ENCODE measurements at regions not wholly inside any gene's neighbourhood (a gene's known extent, or its start where the extent isn't known, plus 50 kb on each side); places are given as distances from the start of the nearest gene placed in this dataset.

GRCh38 chr10:36036137-36036536, 394.0 kb upstream of the FZD8 start:
- Histone ChIP-seq H3K4me1 (replicated peaks in 1 of 4; ENCODE audit: control insufficient read depth in 3 of 4, insufficient read depth in 4 of 4, low read length in 3 of 4) (peaks cover 0 to 5% (median 0%) of the 10 kb centered on the region in 4 experiments; a peak in 1 of 7 replicates), H2AFZ (ENCODE audit: low read length) (no peak overlapping the region), H3K4me3 (ENCODE audit: extremely low read depth in 1 of 4, insufficient read depth in 2 of 4, low read depth in 3 of 4, low read length in 4 of 4) (no peak overlapping the region), H4K20me1 (replicated peaks in 1 of 2; ENCODE audit: control insufficient read depth in 1 of 2, insufficient read depth in 2 of 2, low read length in 2 of 2) (no peaks in the 10 kb centered on the region), H2BK12ac (ENCODE audit: low read depth, low read length) (no peak overlapping the region), H3K9me3 (ENCODE audit: insufficient read depth in 2 of 2, low read depth in 1 of 2, low read length in 1 of 2) (no peaks in the 10 kb centered on the region), H2BK20ac (ENCODE audit: low read length) (no peak overlapping the region), H3K56ac (replicated peaks; ENCODE audit: insufficient read length, low read depth, low read length) (no peak overlapping the region), H2BK120ac (replicated peaks; ENCODE audit: low read depth, low read length) (no peak overlapping the region), H2BK15ac (ENCODE audit: low read length) (no peak overlapping the region), H3K9ac (replicated peaks in 1 of 4; ENCODE audit: extremely low read depth in 1 of 4, low read depth in 3 of 4, low read length in 3 of 4) (no peak overlapping the region), H3K14ac (ENCODE audit: insufficient read length) (no peak overlapping the region), H2BK5ac (ENCODE audit: low read depth, low read length) (no peak overlapping the region), H4K91ac (replicated peaks; ENCODE audit: insufficient read length, low read length) (no peak overlapping the region), H3K4me2 (ENCODE audit: insufficient read depth in 1 of 2, low read depth in 2 of 2, low read length in 2 of 2) (no peak overlapping the region), H3K79me1 (ENCODE audit: low read depth, low read length) (no peaks in the 10 kb centered on the region), H3K23me2 (ENCODE audit: low read depth, low read length) (no peaks in the 10 kb centered on the region), H3K79me2 (ENCODE audit: control insufficient read depth in 1 of 2, insufficient read depth in 2 of 2, low read length in 2 of 2) (no peaks in the 10 kb centered on the region), H3K27me3 (replicated peaks in 1 of 4; ENCODE audit: control insufficient read depth in 3 of 4, extremely low read depth in 1 of 4, insufficient read depth in 3 of 4, low read length in 3 of 4) (peaks cover 0 to 1% (median 0%) of the 10 kb centered on the region in 4 experiments; a peak in 2 of 7 replicates), H4K8ac (ENCODE audit: extremely low read depth, insufficient read depth, low read length) (no peak overlapping the region), H4K5ac (ENCODE audit: insufficient read length, low read depth, low read length) (no peak overlapping the region), H3K23ac (ENCODE audit: insufficient read length) (no peak overlapping the region), H3K36me3 (ENCODE audit: control insufficient read depth in 2 of 4, insufficient read depth in 4 of 4, low read length in 3 of 4) (no peaks in the 10 kb centered on the region), H3K27ac (ENCODE audit: low read depth, low read length) (no peak overlapping the region), H2AK5ac (ENCODE audit: low read depth, low read length) (no peak overlapping the region), H3K18ac (ENCODE audit: extremely low read depth, low read length) (no peak overlapping the region), H3K4ac (replicated peaks; ENCODE audit: insufficient read length, low read depth, low read length) (no peak overlapping the region)
- ChIA-PET POLR2A (ENCODE audit: partially characterized antibody) (no interaction called here), CTCF (ENCODE audit: partially characterized antibody) (interaction anchor here (0.6 to 1.6 kb wide), 2 partner anchors 737 to 743 kb away, joined by 3 read pairs; no protein-coding TSS in a partner anchor)
- DNase-seq (ENCODE audit: low read depth in 1 of 2, low spot score in 2 of 2), result no peak
- 91% methylated on average over 5 of the region's 5 CpGs; no CpG with 5 or more reads in 1 of the 2 experiments for WGBS, 2 experiments (ENCODE audit: extremely low coverage in 1 of 2, insufficient coverage in 1 of 2, insufficient read length in 1 of 2, insufficient replicate concordance in 2 of 2, low coverage in 1 of 2, low lambda C conversion rate in 2 of 2, missing lambda C conversion rate in 1 of 2)
- FAIRE-seq, result no peak
- TF ChIP-seq SIN3A (conservative IDR thresholded peaks at IDR 0.05 in 1 of 2, IDR thresholded peaks at IDR 0.05 in 1 of 2; ENCODE audit: low read depth in 1 of 2, low read length in 2 of 2), result no peak
- no peak for TF ChIP-seq CBX5 (IDR thresholded peaks at IDR 0.05; ENCODE audit: low read depth, low read length)
- TF ChIP-seq ATF2 (IDR thresholded peaks at IDR 0.05; ENCODE audit: low read length), result no peak
- TF ChIP-seq POLR2A (IDR thresholded peaks at IDR 0.05; ENCODE audit: control extremely low read depth in 1 of 2, low read depth in 2 of 2, low read length in 2 of 2), result no peak
- TF ChIP-seq FOSL1 (IDR thresholded peaks at IDR 0.05; ENCODE audit: insufficient read depth, low read depth, low read length), result no peak
- no peak for TF ChIP-seq USF2 (IDR thresholded peaks at IDR 0.05; ENCODE audit: low read length)
- no peak for TF ChIP-seq KDM5A (IDR thresholded peaks at IDR 0.05; ENCODE audit: low read length)
- TF ChIP-seq EGR1 (IDR thresholded peaks at IDR 0.05; ENCODE audit: borderline replicate concordance, low read depth, low read length), result no peak
- no peak for TF ChIP-seq CHD1 (IDR thresholded peaks at IDR 0.05; ENCODE audit: low read depth, low read length)
- no peak for TF ChIP-seq EZH2 (IDR thresholded peaks at IDR 0.05; ENCODE audit: low read depth, low read length, severe bottlenecking)
- TF ChIP-seq JUND (IDR thresholded peaks at IDR 0.05; ENCODE audit: low read length), result no peak
- no peak for TF ChIP-seq PHF8 (conservative IDR thresholded peaks at IDR 0.05; ENCODE audit: low read depth, low read length)
